Skeletal muscle cell (primary cell): ENCODE measurements at regions not wholly inside any gene's neighbourhood (a gene's known extent, or its start where the extent isn't known, plus 50 kb on each side); places are given as distances from the start of the nearest gene placed in this dataset.

ENCODE experiments used
- DNase-seq: peaks from one replicate; pipeline ENCODE4 v3.0.0-alpha.2; 2010; ENCODE audit warnings: low read depth
- H3K4me3 ChIP-seq: 2 replicates; pipeline ENCODE4 v1.5.1; 2011; ENCODE audit warnings: low read depth, mild to moderate bottlenecking, control low read depth, low read length, moderate library complexity

DNA sequence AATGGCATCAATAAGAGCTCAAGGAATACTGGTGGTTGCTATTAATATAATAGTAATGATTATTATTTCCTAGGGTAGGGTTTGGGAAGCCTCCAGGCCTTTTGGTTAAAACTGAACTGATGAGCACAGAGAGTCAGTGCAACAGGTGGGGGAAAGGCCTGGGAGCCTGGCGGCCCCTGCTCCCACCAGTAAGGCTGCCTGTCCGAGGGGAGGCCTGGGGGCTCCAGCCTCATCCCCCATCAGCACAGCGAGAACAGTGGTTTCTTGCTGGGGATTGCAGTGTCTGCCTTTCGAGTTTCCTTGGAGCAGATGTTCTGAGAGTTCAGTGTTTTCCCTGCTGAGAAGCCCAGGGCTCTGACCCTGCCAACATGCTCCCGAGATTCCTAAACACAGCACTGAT lies 340.4 kb downstream of the CDH26 start:
- no peak for DNase-seq
- H3K4me3 ChIP-seq = no peak overlapping the region

DNA sequence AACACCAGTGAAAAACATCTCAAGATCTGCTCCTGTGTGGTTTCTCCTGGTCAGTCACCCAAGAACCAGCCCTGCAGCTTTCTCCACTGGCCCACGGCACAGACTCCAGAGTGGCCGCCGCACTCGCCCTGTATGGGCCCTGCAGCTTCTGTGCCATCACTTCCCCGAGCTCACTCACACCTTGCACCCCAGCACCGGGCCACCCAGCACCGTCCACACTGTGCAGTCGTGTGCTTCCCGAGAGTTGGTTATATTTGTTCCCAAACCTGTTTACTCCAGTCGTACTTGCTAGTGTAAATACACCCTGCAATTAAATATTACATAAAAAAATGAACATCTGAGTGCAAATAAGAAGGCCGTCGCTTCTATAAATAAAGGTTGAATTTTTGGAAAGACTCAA lies 341.7 kb downstream of the CDH26 start:
- no peak for DNase-seq
- H3K4me3 ChIP-seq = no peak overlapping the region

DNA sequence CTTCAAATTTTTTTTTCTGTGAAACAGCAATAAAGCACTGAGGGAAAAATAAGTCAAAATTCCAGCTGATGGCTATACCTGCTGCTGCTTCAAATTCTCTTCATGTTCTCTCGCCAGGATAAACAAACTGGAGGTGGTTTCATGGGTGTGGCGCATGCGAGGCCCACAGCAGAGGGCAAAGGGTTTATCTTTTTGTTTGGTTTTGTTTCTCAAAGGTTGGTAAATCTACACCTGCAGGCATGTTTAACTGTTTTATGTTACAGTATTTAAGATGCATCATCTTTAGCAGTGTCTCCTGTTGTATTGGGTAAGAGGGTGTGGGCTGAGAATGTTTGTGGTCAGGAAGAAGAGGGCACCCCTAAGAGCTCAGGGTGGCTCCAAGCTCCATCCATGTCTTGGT lies 342.2 kb downstream of the CDH26 start:
- H3K4me3 ChIP-seq = no peak overlapping the region
- no peak for DNase-seq

DNA sequence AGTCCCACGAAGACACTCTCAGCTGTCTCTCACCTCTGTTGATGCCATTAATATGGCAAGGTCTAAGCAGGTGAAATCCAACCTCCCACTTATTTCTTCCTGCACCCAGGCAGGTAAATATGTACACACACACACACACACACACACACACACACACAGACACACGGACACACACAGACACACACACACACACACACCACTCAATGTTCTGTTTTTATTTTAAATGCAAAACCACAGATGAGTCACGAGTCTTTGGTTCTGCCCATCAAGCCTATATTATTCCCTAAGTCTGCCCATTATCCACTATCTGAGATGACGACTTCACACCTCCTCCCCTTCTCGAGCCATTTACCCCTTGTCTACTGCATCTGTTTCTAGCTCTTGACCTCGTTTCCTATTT lies 344.7 kb downstream of the CDH26 start:
- DNase-seq = no peak
- no peak overlapping the region for H3K4me3 ChIP-seq

DNA sequence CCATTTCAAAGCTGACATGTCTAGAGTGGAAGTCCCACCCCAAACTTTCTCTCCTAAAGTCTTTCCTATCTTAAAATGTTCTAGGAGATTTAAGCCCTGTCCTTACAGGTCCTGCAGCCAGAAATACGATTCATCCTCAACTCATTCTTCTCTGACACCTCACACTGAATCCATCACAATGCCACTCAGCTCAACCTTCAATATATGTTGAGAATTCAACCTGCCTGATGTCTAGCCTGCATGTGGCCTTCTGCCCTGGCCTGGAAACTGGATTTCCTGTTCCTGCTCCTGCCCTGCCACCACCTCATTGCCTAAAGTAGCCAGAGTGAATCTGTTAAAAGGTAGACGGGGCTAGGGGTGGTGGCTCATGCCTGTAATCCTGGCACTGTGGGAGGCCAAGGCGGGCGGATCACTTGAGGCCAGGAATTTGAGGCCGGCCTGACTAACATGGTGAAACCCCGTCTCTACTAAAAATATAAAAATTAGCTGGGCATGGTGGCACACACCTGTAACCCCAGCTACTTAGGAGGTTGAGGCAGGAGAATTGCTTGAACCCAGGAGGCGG lies 345.9 kb downstream of the CDH26 start:
- DNase-seq = no peak
- no peak overlapping the region for H3K4me3 ChIP-seq

DNA sequence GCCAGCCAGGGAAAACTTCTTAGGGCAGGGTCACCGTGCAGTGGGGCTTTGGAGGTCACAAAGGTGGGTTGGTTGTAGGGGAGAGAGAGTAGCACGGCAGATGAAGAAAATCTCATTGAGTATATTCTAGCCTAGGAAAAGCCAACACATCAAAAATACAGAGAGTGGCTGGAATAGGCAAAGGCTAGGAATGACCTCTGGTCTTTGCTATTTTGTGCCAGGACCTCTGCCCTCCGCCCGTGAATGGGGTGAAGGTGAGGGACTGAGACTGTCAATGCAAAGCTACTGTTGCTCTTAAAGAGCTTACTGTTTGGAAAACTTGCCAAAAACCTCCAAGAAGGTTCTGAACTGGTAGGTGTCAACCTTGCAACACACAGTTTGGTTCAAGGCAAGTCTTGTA lies 346.7 kb downstream of the CDH26 start:
- DNase-seq = no peak
- no peak overlapping the region for H3K4me3 ChIP-seq

DNA sequence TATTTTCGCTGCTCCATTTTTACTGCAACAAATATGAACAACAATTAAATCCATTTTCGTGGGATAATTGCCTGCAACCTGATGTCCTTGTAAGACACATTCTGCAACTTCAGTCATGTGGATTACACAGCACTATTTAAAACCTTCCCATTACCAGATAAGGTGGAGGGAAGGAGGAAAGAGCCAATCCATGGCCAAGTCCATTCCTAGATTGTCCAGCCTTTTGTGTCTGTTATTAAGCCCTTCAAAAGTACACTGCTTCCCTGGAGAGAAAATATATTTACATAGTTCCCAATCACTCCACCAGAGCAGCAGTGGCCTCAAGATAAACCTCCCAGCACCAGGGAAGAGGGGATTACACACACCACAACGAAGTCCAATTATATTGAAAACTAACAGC lies 347.9 kb downstream of the CDH26 start:
- no peak for DNase-seq
- no peak overlapping the region for H3K4me3 ChIP-seq

DNA sequence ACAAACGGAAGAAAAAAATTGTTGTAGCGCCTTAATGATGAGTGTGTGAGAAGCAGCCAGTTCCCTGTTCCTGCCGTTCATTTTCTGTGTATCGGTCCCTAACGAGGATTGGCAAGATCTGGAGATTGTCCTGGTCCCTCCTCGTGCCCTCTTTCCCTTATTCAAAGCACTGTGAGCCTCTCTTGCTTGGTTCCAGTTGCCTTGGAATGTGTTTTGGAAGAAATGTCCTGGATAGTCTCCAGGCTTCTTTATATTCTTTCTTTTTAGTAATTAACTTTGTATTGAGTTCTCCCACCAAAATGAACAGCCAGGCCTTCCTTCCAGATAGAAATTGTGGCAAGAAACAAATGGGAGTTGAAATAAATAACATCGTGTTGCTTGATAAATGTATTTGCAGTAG lies 348.3 kb downstream of the CDH26 start:
- H3K4me3 ChIP-seq = no peak overlapping the region
- DNase-seq = no peak

DNA sequence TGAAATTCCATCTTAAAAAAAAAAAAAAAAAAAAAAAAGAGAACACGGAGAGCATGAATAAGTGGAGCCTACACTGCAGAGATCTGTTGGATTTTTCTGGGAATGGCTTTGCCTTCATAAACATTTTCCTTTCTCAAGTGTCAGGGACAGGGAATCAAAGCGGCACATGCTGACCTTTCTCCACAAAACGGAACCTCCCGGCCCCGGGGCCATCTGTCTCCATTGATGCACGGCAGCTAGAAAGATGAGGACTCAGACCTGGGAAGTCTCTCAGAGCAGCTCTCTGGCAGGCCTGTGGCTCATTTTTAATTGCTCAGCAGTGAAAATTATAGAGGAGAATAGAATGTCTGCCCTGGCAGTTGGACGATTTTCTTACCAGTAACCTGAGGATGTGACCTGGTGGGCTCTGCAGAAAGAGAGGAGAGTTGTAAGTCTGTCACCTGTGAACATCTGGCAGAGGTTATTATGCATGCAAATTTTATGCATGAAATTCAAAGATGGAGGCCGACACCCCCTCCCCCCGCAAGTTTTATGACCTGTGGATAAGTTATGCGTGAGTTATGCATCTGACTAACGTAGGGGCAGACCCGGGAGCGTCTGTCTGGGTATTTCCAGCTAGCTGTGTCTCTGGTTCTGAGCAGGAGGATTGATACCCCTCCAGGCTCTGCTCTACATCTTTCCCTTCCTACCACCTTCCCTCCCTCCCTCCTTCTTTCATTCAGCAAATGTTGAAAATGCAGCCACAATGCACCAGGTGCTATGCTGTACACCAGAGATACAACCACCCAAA lies 352.5 kb downstream of the CDH26 start:
- DNase-seq = no peak
- no peak overlapping the region for H3K4me3 ChIP-seq

DNA sequence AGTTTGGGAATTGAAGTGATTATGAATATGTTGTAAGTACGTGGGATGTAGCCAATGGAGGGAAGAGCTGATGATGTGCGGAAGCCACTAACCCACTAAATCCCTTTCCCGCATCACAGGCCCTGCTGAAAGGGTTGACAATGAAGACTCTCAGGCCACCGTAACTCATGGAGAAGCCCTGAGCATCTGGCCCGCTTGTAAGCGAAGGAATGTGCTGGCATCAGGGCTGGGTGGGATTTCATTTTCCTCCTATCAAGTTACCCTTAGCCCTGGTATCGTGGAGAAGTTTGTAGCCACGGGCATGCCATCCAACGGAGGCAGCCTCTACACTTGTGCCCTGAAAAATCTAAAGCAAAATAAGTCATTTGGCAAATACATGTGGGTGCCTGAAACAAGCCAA lies 355.0 kb downstream of the CDH26 start:
- no peak overlapping the region for H3K4me3 ChIP-seq
- DNase-seq = no peak

DNA sequence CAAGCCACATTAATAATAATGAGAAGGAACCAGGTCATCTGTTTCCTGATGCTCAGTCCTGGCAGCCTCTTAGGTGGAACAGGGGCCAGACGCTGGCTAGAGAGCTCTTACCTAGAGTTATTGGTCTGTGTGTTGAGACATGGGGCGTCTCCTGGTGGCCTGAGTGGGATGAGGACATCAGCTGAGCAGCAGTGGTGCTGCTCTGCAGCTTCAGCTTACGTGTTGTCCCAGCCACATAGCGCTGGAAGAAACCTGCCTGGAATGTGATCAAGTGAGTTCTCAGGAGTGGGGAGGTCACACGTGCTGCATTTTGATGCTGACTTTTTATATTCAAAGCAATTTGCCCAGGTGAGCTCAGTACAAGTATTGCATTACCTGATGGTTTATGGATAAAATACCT lies 355.4 kb downstream of the CDH26 start:
- H3K4me3 ChIP-seq = no peak overlapping the region
- DNase-seq = no peak

DNA sequence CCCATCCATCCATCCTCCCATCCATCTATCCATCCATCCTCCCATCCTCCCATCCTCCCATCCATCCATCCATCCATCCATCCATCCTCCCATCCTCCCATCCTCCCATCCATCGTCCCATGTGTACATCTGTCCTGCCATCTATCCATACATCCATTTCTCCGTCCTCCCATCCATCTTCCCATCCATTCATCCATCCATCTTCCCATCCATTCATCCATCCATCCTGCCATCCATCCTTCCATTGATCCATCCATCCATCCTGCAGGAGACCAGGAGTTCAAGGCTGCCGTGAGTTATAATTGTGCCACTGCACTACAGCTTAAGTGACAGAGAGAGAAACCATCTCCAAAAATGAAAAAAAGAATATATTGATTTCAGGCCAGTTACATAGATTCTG lies 356.5 kb downstream of the CDH26 start:
- no peak overlapping the region for H3K4me3 ChIP-seq

DNA sequence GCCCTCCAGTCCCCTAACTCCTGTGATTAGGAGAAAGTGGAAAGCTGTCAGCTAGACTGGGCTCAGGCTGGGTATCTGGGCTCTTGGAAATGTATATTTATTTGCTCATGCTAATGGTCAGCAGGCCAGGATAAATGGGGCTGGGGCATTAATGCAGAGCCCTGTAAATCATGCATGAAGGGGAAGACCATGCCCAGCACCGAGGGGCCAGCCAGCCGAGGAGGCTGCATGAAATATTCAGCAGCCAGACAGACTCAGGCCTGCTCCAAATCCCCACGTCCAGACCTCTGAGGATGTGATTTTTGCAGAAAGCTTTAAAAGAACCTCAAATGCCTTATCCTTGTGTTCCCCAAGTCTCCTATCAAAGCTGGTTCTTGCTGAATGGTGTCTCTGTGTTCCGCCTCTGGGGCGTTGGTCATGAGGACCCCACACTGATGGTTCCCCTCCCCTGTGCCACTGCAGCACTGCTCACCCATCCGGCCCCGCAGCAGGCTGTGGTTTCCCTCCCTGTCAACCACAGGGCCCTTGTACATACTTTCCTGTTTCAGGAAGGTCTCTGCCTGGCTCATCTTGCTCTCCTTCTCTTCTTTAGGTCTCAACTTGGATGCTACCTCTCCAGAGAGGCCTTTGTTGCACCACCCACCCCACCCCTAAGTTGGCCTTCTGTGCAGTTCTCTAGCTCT lies 358.4 kb downstream of the CDH26 start:
- DNase-seq = no peak
- H3K4me3 ChIP-seq = no peak overlapping the region

More for the DNA sequence above, 356.5 kb downstream of the CDH26 start:
- no peak for DNase-seq

DNA sequence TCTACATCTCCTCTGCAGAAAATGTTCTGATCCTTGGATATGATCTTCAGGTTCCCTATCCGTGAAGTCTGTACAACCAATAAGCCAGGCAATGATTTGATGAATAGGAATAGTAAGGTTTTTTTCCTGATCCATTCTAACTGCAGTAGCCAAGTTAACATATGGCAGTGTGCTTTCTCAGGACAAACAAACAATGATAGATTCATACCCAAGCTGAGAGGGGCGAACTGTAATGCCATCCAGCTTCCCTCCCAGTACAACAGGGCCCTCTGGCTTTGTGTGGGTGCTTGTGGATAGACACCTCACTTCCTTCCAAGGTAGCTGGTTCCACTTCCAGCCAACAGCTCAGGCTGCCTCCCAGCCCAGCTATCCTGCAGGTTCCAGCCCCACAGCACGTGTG lies 359.2 kb downstream of the CDH26 start:
- H3K4me3 ChIP-seq = no peak overlapping the region
- DNase-seq = no peak

DNA sequence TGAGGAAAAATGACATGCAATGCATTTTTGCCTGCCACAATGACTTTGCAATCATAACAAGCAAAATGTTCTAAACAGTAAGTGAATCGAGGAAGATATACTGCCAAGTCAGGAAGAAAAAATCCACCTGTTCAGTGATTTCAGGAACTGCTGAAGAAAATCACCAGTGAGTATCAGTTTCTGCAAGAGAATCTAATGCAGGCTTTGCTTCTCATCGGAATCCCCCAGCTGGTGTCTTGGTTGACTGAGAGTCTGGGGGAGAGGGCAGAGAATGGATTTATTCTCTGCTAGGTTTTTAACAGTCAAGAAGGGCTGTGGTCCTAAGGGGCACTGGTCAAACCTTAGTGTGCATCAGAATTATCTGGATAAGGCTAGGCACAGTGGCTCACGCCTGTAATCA lies 363.4 kb downstream of the CDH26 start:
- DNase-seq = no peak

DNA sequence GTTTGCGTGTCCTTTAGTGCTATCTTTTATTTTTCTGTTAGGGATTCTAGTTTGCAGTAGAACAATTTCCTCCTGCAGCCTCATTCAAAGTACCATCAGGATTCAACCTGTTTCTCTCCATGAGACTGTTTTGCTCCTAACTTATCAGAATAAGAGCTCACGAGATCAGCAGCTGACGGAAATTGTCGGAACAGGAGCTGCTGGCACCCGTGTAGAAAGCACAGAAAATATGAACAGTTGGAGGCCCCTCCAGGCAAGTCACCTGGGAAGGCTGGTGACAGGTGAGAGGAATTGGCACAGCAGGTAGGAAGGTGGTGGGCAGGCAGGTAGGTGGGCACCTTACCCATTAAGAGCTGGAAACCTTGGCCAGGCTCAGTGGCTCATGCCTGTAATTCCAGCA lies 368.6 kb downstream of the CDH26 start:
- H3K4me3 ChIP-seq = no peak overlapping the region
- no peak for DNase-seq

More for the DNA sequence above, 363.4 kb downstream of the CDH26 start:
- no peak overlapping the region for H3K4me3 ChIP-seq

DNA sequence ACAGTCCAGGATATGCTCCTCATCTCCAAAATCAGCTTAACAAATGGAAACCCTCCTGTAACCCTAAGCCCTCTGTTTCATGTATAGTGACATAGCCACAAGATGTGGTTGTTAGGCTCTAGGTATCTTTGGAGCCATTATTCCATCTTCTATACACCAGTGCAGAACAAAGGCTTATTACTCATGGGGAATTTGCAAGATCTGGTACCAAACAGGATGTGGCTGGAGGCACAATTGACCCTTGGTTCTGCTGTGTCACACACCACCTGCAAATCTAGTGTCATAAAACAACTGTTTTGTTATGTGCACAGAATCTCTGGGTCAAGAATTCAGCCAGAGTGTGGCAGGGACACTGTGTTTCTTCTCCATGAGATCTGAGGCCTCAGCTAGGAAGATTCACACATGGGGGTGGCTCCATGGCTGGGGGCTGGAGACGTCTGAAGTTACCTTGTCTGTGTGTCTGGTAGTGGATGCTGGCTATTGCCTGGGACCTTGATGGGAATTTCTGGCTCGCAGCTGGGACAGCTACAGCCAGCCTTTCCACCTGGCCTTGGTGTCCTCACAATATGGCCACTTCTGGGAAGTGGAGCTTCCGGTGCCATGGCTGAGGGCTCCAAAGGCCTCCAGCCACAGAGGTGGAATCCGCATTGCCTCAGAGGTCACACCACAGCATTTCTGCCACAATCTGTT lies 369.9 kb downstream of the CDH26 start:
- no peak overlapping the region for H3K4me3 ChIP-seq
- no peak for DNase-seq

DNA sequence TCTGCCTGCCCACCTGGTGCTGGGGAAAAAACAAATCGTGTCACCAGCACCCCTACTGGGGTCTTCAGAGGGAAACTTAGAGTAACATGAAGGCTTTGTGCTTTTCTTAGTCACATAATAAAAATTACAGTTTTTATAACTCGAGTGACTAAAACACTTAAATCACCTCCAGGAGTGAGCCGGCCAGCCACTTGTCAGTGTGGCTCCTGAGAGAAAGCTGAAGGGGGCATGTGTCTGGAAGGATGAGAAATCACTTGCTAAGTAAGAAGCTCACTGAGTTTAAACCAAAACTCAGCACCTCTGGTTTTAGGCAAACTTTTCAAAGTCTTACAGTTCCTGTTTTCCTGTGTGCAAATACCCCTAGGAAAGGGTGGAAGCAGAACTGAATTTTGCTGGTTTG lies 372.2 kb downstream of the CDH26 start:
- no peak overlapping the region for H3K4me3 ChIP-seq
- no peak for DNase-seq

DNA sequence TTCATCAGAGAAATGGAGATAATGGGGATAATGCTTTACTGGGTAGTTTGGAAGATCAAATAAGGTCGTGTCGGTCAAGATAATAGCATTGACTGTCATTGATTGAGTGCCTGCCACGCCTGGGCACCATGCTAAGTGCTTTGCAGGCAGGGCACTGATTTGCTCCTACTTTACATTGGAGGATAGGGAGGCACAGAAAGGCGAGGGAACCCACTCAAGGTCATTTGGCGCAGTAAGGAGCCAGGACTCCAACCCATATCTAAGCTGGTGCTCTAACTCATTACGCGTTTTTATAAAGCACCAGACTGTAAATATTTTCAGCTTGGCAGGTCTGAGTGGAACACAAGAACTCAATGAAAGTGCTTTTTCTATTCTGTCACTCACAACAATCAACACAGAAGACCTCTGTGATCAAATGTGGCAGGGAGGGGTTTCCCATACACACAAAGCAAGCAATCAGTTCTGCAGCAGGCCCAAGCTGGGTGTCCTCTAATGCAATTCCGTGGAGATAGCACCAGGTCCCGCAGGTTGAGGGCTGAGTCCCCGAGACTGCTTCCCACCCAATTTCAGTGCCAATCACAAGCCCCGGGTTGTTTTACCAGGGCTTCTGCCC lies 373.6 kb downstream of the CDH26 start:
- DNase-seq = no peak
- no peak overlapping the region for H3K4me3 ChIP-seq

DNA sequence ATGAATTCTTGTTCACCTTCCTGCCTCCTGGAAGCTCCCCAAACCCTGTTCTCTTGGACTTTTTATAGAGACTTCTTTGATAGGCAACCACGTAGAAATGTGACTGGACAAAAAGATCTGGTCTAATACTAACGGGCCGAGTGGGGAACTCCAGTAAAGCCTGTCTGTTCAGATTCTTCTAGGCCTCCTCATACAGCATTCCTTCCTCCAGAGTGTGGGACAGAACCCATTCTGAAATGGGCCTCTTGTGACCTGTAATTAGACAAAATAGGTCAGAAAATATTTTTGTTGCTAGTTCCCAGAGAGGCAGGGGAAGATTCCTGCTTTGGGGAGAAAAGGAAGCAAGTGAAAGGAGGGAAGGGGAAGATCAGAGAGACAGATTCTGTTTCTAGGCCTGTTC lies 374.3 kb downstream of the CDH26 start:
- no peak for DNase-seq
- no peak overlapping the region for H3K4me3 ChIP-seq
